Colon (tissue), 2 donors: ENCODE measurements at regions not wholly inside any gene's neighbourhood (a gene's known extent, or its start where the extent isn't known, plus 50 kb on each side); places are given as distances from the start of the nearest gene placed in this dataset.

Experiments used
- FAIRE-seq: peaks from 2 replicates; lab custom pipeline; 2012; peaks lifted over from hg19 to GRCh38; lab: Jason Lieb, UNC
- donor health status: control.
- donor health status: control.

DNA sequence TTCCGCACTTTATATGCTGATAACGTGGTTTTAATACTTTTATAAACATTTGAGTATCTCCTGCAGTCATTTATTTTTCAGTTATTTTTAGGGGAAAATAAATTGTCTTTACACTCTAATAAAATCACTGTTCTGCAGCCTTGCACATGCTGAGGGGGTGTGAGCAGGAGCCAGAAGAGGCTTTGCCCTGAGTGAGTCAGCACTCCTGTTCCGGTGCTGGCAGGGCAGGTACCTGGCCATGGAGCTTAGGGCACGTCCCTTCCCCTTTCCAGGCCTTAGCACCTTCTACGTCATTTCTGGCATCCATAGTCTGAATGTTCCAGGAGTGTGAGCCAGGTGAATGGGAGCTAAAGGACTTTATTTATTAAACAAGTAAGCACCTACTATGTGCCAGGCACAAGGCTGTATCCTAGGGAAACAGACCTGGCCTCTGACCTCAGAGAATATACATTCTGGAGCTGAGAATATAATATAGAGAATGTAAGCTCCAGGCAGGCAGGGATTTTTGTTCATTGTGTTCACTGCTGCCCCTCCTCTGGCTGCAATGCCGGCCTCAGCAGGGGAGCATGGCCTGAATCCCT lies 402.9 kb downstream of the PTPRU start:
- FAIRE-seq = no peak

DNA sequence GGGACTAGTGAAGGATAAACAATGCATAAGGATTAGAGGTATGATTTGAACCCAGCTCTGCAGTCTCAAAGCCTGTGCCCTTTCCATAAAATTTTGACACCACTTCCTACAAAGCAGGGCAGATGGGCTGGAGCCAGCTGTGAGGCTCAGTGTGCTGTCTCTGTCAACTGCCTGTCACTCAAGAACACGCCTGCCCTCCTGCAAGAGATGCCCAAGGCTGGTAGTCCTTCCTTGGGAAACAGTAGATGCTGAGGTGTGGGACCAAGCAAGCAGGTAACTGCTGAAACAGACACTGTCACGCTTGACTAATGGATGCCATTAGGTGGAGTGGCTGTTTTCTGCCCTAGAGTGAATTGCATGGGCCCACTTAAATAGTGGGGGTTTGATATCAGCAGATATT lies 402.0 kb downstream of the PTPRU start:
- no peak for FAIRE-seq

GRCh38 chr1:29636936-29637335 lies 400.6 kb downstream of the PTPRU start:
- no peak for FAIRE-seq

- no peak for FAIRE-seq
Observed at GRCh38 chr1:29635501-29636263, 399.4 kb downstream of the PTPRU start.

DNA sequence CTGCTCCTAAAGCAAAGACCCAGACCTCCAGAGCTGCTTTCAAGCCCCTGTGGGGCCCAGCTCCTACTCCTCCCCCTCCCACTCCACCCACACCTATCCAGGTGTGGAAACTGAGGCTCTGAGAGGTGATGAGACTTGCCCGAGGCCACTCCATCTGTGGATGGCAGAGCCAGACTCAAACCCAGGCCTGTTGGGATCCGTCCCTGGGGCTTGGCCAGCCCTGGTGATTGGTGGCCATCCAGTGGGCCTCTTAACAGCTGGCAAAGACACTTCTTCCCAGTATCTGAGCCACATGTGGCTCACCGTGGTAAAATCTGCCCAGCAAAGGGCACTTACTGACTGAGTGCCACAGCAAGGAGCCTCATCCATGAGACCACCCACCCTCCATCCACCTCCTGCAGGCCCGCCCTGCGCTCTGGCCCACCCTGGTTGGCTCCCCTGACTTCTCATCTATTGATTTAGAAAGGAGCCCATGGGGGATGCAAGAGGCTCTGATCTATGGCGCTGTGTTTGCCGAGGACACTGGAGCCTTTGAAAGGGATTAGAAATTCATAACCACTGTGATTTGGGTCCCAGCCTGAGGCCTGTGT lies 398.5 kb downstream of the PTPRU start:
- FAIRE-seq = no peak

DNA sequence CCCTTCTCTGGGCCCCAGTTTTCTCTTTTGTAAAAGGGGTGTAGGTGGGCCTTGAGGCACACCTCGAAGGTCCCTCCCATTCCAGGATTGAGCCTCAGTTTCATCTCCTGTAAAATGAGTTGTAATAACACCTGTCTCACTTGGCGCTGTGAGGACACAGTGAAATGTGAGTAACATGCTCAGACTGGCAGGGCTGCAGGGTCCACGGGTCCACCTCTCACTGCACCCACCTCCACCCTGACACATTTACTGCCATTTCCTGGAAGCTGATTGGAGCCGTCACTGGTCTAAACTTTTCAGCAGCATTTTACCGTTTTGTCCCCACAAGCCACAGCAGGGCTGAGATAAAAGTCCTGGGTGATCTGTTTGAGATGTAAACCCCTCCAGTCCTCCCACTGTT lies 398.0 kb downstream of the PTPRU start:
- no peak for FAIRE-seq

DNA sequence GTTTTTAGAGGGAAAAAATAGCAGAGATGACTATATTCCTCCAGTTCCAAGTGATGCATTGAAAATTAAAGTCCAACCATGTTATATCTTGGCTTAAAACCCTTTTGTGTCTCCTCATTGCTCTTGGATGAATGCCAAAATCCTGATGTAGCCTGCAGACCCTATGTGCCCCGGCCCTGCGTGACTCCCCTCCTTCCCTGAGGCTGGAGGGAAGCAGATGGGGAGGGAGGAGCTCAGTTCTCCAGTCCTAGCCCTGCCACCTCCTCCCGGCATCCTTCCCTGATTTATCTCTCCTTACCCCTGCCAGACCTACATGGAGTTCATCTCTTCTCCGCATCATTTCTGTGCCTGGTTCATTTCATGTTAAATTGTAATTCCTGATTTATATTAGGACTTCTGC lies 397.4 kb downstream of the PTPRU start:
- FAIRE-seq = no peak

GRCh38 chr1:29632806-29633615 lies 396.7 kb downstream of the PTPRU start:
- no peak for FAIRE-seq

- no peak for FAIRE-seq
Observed at GRCh38 chr1:29631836-29632805, 395.8 kb downstream of the PTPRU start.

- FAIRE-seq = no peak
Observed at GRCh38 chr1:29631361-29631760, 395.0 kb downstream of the PTPRU start.

GRCh38 chr1:29630756-29631155 lies 394.4 kb downstream of the PTPRU start:
- FAIRE-seq = no peak

- no peak for FAIRE-seq
Observed at GRCh38 chr1:29629814-29630516, 393.6 kb downstream of the PTPRU start.

DNA sequence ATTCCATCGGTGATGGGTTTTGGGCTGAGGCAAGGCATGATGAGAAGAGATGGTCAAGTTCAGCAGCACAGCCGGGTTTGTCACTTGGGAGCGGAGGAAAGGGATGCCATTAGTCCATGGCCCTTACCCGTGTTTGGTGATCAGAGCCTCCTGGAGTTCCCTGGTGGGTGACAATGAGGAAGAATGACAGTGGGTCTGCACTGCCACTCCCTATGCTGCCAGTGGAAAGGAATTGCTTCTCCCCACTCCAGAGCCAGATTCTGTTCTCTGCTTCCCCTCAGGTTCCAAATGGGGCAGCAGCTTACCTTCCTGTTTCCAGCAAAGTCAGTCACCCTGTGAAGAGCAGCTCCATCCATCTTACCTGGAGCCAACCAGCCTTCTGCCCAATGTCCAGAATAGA lies 393.1 kb downstream of the PTPRU start:
- FAIRE-seq = no peak

GRCh38 chr1:29628190-29628589 lies 391.9 kb downstream of the PTPRU start:
- no peak for FAIRE-seq

DNA sequence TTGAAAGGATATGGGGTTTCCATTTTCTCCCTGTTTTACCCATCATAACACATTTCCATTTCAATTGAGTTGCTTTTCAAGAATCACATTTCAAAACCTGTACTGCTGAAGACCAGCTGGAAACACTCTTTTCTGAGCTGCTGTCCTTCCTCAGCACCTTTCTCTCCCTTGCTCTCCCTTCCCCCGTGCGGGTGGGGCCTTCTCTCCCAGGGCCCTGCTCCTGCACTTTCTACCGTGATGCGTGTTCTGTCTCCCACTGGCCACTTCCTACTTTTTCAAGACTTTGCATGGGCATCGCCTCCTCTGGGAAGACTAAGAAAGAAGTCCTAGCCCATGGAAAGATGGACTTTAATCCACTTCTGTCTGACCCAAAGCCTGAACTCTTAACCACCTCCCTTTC lies 390.4 kb downstream of the PTPRU start:
- no peak for FAIRE-seq

DNA sequence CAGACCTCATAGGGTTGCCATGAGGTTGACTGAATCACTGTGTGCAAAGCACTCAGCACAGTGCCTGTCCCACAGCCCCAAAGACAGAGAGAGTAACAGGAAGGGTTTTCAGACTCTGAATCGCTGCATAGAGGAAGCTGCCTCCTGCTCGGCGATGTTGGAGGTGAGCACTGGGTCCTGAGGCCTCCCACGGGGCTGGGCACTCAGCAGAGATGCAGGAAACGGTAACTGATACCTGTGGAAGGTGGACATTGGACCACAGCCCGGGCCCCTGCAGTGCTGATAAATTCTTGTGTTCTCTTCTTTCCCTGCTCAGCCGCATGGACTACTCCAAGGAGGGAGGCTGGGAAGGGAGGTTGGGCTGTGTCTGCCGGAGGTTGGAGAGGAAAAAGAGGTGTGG lies 389.7 kb downstream of the PTPRU start:
- FAIRE-seq = no peak

DNA sequence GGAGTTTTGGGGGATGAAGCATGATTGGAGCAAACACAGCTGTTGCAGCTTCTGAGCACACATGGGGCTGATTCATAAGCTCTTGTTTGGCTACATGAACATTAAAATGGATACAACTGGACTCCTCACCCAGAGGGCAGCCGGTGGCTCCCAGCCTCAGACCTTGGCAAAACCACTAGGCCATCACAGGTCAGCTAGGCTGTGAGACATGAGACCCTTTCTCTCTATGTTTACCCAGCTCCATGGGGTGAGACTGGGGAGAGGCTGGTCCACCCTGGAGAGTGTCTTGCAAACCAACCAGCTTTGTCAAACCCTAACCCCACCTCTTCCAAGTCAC lies 388.7 kb downstream of the PTPRU start:
- FAIRE-seq = no peak

GRCh38 chr1:29624320-29625083 lies 388.2 kb downstream of the PTPRU start:
- FAIRE-seq = no peak

- FAIRE-seq = no peak
Observed at GRCh38 chr1:29623501-29623900, 387.2 kb downstream of the PTPRU start.

GRCh38 chr1:29621826-29622435 lies 385.6 kb downstream of the PTPRU start:
- no peak for FAIRE-seq
